Body of pancreas (tissue), 4 donors: ENCODE measurements at regions not wholly inside any gene's neighbourhood (a gene's known extent, or its start where the extent isn't known, plus 50 kb on each side); places are given as distances from the start of the nearest gene placed in this dataset.

Experiments used
- CTCF ChIP-seq, 7 experiments: fragments of 450-650 bp in 4 of 7; fragments of 200-600 bp in 3 of 7; sonication (generic) in 3 of 7; IDR thresholded peaks; one replicate each; pipeline ENCODE4 v1.5.1; 2016 to 2019; ENCODE audit warnings: antibody characterized with exemption in 7 of 7
- POLR2A ChIP-seq, 3 donors: fragments of 450-650 bp; IDR thresholded peaks; one replicate each; pipeline ENCODE4 v1.6.1; 2016; ENCODE audit warnings: antibody characterized with exemption in 3 of 3, mild to moderate bottlenecking in 2 of 3

GRCh38 chr11:23181022-23181807 is 320.9 kb upstream of the CCDC179 start:
- TF ChIP-seq POLR2A (IDR thresholded peaks at IDR 0.05) (no peak), CTCF (IDR thresholded peaks at IDR 0.05) (no peak)
